ENCODE measurements at regions not wholly inside any gene's neighbourhood (a gene's known extent, or its start where the extent isn't known, plus 50 kb on each side); places are given as distances from the start of the nearest gene placed in this dataset.

DNA sequence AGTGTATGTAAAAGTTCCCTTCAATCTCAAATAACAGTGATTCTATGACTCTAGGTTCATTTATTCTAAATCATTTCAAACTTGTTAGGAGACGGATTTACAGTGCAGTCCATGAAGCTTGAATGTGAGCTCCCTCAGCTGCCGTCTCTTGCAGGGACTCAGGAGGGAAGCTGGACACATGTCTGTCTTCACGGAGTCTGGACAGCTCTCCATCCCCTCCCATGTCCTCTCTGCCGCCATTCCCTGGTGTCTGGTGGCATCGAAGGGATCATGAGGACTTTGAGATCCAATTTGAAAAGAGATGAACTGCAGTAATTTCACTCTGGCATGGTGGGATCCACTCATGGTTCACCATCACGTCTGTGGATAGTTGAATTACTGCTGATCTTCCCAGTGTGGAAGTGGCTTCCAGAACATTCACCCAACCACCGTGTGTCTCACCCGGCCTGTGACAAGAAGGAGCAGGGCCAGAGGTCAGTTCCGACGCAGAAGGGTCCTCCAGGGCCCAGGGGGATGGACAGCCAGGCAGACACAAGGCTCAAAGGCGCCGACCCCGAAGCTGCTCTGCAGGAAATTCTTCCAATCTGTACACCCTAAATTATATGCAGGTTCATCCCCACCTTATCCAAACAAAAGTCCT, 370.1 kb downstream of the THBS2 start:
- no peak for DNase-seq (ENCODE audit: low read depth)

DNA sequence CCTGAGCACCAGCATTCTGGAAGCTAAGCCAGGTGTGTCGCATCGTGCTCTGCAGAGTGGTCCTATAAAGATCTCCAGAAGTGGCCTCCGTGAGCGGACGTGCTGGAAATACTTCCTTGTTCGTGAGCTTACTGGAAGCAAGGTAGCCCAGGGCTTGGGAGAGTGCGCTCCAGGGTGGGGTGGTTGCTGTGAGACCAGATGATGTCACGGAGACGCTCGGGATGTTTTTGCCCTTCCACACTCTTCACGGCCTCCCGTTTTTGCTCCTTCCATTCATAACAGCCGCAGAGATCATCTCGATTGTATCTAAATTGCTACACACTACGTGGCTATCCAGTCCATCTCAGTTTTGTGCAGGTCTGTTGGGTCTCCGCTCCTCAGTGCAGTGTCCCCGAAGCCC, 373.4 kb downstream of the THBS2 start:
- no peak for DNase-seq (ENCODE audit: low read depth)

DNA sequence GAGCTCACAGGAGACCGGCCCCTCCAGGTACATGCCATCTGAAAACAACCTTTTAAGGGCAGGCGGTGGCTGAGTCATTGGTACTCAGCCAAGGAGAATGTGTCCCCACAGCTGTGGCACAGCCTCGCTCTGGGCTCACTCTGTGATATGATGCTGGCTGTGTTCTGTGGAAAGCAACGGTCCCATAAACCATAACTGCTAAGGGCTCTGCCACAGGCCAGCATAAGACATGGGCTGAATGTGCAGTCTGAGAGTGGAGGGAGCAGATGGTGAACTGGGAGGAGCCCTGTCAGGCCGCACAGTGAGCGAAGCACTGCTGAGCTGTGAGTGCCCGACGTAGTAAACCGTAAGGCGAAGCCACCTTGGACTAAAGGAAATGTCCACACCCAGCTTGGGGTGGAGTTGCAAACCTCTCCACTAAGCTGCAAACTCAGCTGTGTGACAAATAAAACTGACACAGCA, 375.8 kb downstream of the THBS2 start:
- DNase-seq (ENCODE audit: low read depth), result no peak

DNA sequence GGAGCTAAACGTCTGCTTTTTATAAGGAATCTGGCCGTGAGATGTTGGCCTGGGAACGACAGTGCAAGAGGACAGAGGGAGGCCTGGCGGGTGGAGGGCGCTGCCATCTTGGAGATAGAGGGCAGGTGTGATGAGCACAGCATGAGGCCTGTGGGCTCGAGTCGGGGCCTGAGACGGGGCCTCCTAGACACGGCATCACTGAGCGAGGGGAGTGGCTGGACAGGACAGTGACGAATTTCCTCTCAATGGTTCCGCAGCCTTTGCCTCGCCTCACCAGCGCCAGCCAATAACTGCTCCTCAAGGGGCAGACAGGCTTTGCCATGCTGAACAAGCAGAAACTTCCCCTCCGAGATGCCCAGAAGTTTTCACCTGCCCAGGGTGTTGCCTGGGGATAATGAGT, 376.7 kb downstream of the THBS2 start:
- no peak for DNase-seq (ENCODE audit: low read depth)

DNA sequence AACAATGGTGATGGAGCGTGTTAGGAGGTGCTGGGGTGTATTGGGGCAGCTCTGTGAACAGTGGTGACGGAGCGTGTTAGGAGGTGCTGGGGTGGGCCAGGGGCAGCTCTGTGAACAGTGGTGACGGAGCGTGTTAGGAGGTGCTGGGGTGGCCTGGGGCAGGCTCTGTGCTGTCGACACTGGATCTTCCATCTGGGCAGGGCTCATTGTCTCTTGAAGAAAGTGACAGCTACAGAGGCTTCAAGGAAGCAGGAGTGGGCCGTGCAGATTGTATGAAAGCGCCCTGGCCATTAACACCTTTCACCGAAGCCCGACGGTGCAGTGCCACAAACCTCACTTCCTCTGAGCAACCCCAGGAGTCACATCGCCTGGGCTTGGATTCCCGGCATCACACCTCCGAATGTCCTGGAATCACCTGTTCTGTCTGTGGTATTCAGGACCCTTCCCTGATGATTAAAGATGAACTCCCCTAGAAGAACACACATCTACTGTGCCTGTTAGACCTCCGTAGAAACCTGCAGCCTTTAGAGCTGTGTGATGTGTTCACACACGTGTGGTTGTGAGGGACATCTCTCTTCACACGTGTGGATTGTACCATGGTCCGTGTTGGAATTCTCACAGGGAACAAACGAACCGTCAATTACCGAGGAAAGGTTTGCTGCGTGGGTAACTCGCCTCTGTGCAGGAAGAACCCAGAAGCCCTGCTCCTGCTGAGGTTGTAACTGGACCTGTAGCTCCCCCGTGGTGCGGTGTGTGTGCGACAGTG, 377.7 kb downstream of the THBS2 start:
- DNase-seq (ENCODE audit: low read depth), result no peak

DNA sequence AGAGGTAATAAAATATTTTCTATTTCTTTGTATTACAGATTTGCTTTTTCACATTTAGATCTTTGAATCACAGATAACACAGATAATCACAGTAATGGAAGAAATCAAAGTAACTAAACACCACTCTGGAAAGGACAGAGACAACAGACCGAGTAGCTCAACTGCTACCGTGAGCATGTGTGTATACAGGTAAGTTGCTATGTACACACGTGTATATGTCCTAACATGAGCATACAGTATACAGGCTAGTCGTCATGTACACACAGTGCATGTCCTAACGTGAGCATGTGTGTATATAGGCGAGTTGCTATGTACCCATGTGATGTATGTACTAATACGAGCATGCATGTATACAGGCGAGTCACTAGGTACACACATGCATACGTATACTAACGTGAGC, 379.0 kb downstream of the THBS2 start:
- DNase-seq (ENCODE audit: low read depth), result no peak

DNA sequence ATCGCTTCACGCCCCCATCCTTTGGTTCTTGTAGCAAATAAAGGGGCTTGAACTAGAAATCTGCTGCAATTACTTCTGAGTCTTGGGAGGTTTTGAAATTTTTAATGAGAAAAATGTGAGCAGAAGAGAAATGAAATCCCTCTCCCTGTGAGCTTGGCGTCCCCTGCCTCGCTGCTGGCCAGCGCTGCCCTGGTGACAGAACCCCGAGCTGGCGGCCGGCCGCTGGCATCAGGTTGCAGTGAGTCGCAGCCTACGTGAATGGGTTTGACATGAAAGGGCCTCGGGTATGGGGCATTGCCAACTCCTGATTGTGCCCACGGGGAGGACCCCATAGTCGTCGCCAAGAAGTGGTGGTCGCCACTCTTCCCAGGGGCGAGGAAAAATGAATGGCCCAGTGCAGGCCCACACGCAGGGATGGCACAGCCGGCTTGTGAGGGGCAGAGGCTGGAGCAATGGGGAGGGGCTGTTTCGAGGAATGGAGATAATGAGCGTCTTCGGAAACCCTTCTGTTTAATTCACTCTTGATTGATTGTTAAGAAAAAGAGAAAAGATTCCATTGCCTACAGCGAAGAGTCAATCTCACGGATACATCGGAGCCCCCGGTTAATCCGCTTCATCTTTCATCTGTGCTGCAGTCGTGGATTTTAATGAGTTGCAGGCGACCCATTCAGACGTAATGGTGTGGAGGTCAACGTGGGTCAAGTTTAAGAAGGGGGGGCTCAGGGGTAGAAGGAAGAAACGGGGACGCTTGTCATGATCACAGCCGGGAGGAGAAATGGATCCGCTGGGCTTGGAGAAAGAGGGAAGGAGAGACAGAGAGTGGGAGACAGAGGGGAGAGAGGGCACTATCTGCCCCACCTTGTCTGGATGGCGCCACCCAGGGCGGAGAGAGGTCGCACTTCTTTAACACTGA, 380.1 kb downstream of the THBS2 start:
- DNase-seq (ENCODE audit: low read depth), result no peak

DNA sequence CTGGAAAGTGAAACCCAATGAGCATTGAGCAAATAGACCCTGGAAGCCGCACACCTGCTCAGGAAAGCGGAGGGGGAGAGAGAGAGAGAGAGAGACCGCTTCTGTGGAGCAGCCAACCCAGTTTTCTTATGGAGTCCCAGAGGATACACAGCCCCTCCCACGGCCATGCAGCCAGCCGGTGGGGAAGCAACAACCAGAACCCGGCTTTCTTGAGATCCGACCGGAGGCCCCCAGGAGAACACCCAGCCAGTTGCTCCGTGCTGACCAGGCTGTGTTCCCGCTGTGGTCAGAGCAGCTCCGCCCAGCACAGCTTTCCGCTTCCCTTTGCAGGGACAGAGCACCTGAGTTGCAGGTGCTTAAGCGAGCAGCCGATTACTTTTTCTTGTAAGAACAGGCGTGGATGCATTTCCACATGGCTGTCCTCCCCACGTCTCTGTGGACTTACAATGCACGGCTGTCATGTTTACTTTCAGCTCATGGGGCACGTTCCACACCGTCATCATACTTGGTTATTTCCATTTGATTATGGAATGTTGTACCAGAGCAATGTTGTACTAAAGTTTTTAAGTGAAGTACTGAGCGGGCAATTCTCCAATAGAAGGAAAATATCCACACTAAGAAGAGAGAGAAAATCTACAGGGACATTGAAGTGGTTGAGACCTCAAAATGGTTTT, 381.9 kb downstream of the THBS2 start:
- no peak for DNase-seq (ENCODE audit: low read depth)

DNA sequence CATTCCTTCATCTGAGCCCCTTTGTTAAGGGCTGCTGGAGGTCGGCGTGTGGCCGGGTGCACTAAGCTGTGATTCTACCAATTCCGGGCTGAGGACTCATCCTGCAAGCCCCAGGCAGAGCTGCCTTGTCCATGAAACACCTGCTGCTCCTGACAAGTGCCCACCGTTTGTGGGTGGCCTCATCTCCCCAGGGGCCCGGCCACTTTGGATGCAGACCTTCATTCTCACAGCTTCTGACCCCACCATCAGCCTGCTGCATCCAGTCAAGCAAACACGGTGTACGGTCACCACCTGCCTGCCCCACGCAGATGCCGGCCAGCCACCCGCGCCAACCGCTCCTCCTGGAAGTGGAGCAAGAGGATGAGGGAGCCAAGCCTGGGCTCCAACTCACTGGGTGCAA, 382.7 kb downstream of the THBS2 start:
- DNase-seq (ENCODE audit: low read depth), result no peak

DNA sequence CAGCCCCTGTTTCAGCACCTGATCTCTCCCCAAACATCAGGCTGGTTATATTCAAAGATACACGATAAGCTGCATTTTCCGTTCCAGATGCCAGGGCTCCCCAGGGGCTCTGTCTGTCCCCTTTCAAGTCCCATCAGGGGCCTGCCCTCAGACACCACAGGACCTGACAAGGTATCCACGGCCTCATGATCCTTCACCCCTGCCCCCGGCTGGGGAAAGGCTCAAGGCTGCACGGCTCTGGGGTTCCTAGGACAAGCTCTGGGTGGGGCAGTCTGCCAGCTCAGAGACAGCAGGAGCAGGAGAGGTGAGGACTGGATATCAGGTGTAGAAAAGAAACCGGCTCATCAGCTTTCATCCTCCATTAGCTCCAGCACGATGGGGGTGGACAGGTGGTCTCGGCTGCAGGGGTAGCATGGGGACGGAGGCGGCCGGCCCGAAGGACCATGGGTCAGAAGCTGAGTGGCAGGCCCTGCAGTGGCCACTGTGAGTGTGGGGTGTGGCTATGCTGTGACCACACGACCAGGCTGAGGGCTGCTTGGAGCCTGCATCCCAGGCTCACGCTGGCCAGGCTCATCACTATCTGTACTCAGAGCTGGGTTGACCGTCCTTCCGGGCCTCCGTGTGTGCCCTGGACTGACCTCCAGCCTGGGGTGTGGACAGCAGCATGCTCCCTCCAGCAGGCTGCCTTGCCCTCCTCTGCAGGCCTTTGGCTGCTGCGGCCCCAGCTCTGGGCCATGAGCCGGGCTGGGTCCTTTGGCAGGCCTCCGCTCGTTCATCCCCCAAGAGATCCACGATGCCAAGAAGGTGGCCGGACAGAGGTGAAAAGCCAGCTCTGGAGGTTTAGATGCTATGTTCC, 386.2 kb downstream of the THBS2 start:
- DNase-seq (ENCODE audit: low read depth), result no peak

DNA sequence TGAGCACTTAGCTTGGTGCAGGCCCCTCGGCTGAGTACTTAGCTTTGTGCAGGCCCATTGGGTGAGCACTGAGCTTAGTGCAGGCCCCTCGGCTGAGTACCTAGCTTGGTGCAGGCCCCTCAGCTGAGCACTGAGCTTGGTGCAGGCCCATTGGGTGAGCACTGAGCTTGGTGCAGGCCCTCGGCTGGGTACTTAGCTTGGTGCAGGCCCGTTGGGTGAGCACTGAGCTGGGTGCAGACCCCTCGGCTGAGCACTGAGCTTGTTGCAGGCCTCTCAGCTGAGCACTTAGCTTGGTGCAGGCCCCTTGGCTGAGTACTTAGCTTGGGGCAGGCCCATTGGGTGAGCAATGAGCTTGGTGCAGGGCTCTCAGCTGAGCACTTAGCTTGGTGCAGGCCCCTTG, 387.1 kb downstream of the THBS2 start:
- DNase-seq (ENCODE audit: low read depth), result no peak

DNA sequence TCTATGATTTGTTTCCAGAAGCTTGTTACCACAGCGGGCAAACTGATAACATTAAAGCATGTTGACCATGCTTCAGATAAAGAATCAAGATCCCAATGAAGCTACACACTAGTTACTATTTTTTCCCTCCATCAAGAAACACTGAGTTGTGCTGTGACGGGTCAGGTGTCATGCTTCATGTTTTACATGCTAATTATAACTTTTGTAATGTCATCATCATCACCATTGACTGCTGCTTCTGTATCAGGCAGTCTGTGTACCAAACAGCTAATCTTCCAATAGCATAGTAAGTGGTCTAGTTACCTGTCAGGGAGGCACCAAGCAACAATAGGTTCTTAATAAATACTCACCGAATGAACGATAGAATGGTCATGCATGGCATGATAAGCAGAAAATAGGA, 388.1 kb downstream of the THBS2 start:
- no peak for DNase-seq (ENCODE audit: low read depth)

DNA sequence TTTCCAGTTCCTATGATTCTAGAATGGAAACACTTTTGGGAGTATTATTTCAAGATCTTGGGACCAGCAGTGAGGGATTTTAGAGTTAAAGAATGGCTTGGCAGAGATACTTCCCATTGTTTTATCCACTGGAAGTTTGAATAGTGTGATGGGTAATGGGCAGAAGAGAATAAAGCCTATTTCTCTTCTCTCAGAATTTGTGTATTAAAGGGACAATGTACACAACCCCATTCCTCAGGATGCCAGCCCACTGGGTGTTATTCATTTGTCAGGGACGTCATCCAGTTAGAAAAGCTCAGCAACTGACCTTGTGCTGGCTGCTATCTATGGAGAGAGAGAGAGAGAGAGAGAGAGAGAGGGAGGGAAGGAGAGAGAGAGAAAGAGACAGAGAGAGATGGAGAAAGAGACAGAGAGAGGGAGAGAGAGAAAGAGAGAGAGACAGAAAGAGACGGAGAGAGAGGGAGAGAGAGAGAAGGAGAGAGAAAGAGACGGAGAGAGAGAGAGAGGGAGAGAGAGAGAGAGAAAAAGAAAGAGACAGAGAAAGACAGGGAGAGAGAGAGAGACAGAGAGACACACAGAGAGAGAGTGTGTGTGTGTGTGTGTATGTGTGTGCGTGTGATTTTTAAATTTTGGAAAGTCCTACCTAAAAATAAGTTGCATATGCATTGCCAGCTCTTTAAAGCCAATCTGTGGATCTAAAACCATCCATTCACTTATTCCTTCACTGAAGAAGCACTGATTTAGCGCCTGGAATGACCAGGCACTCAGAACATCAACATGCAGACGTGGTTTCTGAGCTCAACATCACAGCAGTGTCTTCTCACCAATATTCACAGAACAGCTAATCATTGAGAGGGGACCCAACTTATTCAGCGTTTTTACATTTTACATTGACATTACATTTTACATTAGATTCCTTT, 388.8 kb downstream of the THBS2 start:
- no peak for DNase-seq (ENCODE audit: low read depth)

DNA sequence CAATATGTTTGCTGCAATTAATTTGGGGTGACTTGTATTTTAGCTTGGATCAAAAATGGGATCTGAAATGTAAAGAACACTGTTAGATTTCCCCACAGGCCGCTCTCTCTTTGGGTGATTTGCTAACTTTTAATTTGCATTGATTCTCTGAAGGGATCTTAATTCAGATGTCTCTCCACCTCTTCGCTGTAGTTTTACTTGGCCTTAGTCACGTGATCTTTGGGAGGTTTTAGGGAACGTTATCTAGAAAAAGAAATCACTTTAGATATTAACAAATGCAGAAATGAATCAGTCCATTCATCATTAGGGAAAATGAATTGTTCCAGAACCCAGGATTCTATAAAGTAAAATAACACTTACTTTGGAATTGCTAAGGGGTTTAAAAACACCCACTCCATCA, 390.2 kb downstream of the THBS2 start:
- DNase-seq (ENCODE audit: low read depth), result no peak

DNA sequence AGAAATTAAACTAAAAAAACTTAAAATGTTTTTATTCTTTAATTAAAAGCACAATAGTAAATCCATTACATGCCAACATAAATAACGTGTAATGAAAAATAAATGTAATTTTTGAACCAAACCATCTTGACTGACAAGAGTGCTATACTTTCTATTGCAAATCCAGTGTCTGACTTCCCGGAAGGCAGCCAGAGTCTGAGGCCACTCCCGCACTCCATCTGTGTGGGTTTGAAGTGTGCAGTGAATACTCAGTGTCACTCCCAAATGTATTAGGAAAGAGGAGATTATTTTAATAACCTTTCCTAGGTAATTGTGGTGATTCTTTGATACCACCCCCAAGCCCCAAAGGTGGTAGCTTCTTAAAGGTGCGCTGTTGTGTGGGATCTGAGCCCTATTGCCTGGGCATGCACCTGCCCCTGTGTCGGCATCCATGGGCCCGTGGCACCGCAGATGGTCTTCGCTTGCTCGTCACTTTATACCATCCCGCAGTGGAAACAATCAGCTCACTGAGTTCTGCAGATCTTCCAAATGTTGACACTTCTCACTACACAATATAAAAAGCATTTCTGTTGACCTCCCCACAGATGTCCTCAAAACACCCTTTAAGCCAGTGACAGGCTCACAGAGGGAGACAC, 391.2 kb downstream of the THBS2 start:
- no peak for DNase-seq (ENCODE audit: low read depth)

DNA sequence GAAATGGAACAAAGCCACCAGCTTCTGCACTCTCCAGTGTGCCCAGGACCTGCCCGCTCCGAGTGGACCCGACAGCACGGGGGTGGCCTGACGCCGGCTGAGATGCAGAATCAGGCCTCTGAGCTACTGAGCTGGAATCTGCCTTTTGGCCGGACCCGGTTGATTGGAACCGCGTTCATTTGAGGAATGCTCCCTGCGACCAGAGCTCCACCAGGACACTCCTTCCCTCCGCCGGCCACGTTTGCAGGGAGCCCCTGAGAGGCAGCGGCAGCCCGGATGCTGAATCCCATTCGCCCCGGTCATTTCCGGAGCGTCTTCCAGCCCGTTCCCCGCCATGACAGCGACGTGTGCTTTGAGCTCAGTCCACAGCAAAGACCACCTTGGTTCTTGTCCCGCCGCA, 392.7 kb downstream of the THBS2 start:
- DNase-seq (ENCODE audit: low read depth), result no peak

DNA sequence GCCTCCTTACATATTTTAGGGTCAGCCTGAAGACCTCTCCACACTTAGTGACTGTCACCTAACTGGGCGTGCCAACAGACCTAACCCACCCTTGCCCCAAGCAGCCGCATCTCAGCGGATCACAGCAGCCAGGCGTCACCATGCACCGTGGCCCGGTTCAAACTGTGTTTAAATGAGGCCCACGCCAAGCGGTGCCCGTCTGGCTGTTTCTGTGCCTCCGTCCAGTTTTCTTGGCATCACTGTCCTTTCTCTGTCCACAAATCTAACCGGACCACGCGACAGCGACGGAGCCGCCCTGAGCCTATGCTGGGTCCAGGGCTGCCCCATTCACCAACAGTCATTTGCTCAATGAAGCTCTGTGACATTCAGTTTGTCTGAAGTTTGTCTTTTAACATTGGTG, 393.3 kb downstream of the THBS2 start:
- no peak for DNase-seq (ENCODE audit: low read depth)

DNA sequence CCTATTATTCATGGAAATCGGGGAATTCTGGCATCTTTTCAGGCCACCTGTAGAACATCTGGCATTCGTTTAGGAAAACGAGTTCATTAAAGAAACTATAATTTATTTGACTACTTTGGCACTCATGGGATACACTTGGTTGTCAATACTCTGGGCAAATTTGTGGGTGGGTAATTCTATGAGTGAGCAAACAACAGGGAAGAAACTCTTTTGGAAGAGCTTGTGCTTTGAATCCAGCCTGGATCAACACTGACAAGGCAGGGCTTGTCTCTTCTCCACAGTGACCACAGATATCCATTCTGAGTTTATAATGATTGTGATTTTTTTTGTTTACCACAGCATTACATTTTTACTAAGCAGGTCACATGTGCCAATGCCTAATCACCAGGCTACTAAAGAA, 394.7 kb downstream of the THBS2 start:
- no peak for DNase-seq (ENCODE audit: low read depth)

DNA sequence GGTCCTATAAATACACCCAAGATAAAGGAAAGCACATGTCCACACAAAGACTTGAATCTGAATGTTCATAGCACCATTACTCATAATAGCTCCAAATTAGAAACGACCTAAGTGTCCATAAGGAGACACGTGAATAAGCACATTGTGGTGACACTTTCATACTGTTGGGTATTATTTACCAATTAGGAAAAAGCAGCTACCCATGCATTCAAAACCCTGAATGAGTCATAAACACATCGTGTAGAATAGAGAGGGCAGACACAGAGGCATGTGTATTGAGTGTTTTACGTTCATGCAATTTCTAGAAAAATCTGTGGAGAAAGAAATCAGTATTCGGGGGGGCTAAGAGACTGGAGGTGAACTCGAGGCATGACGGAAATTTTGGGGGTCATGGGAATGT, 396.7 kb downstream of the THBS2 start:
- no peak for DNase-seq (ENCODE audit: low read depth)

DNA sequence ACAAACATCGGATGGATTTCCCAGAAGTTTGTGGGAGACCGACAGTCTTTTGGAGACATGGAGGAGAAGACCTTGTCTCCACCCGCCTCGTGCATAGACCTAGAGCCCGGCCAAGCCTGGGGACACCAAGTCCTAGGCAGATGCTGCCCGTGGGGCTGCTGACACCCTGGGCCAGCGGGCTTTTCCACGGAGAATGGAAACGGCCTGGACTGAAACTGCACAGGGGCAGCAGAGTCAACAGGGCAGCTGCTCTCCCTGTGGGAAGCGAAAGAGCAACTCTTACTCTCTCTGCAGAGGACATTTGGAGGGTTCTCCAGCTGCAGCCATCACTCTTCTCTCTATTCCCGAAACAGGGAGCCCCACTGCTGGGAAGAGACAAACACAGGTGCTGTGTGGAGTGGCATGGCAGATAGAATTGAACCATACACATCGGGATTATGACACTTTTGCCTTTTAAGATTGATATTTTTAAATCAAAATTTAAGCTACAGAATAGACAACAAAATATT, 401.2 kb downstream of the THBS2 start:
- no peak for DNase-seq (ENCODE audit: low read depth)

Data from stimulated activated CD4-positive, alpha-beta T cell treated with anti-CD3 and anti-CD28 coated beads, Interleukin-2, amount 100 ng/mL, for 4 hours (primary cell).